ENCODE measurements at regions not wholly inside any gene's neighbourhood (a gene's known extent, or its start where the extent isn't known, plus 50 kb on each side); places are given as distances from the start of the nearest gene placed in this dataset.

DNA sequence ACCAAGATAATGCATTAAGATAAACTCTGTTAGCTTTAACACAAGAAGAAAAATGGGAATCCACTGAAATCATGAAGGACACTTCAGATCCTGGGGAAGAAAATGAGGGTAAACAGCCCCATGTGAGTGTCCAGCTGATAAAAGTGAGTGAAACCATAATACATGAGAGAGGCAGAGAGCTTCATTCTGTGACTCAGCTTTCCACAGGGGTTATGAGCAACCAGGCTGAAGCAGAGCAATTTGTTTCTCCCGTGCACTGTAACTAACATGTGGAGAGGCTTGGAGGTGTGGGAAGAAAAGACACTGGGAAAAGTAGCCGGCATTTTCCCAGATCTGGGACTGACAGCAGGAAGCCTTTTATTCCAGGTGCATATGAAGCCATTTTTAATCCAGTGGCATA is 971.7 kb downstream of the ANKRD7 start:
- H3K4me1 Mint-ChIP-seq (ENCODE audit: unreplicated experiment): no peaks in the 10 kb centered on the region
- H3K27ac Mint-ChIP-seq (ENCODE audit: unreplicated experiment): no peak overlapping the region
- TF ChIP-seq, protein P1, sequence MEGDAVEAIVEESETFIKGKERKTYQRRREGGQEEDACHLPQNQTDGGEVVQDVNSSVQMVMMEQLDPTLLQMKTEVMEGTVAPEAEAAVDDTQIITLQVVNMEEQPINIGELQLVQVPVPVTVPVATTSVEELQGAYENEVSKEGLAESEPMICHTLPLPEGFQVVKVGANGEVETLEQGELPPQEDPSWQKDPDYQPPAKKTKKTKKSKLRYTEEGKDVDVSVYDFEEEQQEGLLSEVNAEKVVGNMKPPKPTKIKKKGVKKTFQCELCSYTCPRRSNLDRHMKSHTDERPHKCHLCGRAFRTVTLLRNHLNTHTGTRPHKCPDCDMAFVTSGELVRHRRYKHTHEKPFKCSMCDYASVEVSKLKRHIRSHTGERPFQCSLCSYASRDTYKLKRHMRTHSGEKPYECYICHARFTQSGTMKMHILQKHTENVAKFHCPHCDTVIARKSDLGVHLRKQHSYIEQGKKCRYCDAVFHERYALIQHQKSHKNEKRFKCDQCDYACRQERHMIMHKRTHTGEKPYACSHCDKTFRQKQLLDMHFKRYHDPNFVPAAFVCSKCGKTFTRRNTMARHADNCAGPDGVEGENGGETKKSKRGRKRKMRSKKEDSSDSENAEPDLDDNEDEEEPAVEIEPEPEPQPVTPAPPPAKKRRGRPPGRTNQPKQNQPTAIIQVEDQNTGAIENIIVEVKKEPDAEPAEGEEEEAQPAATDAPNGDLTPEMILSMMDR (IDR thresholded peaks at IDR 0.05; ENCODE audit: unreplicated experiment): no peak
- H3K27me3 Mint-ChIP-seq (ENCODE audit: unreplicated experiment): no peaks in the 10 kb centered on the region
- no peaks in the 10 kb centered on the region for H3K36me3 Mint-ChIP-seq (ENCODE audit: low read depth, unreplicated experiment)
- DNase-seq (ENCODE audit: low spot score): no peak
- no peaks in the 10 kb centered on the region for H3K9me3 Mint-ChIP-seq (ENCODE audit: unreplicated experiment)
- no peak overlapping the region for H3K4me3 Mint-ChIP-seq (ENCODE audit: unreplicated experiment)

DNA sequence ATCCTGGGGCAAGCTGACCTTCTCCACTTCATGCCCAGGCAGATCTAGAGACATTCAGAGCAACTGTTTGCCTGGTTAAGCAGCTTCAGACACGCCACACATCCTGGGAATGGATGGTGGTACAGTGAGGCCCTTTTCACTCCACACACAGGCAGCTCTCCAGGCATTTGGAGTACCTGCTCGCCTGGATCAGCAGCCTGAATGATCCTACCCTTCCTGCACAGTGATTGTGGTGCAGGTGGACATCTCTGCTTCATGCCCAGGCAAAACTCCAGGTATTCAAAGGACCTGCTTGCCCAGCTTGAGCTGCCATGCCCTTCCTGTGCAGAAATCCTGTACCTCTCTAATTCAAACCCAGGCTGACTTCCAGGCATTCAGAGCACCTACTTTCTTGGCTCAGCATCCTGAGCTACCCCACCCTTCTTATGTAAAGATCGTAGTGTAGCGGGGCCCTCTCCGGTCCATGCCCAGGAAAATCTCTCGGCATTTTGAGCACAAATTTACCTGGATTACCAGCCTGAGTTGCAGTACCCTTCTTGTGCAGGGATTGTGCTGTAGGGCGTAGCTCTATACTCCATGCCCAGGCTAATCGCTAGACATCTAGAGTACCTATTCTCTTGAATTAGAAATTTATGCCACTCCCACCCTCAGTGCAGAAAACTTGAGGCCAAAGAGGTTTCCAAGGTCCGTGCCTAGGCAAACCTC is 972.8 kb downstream of the ANKRD7 start:
- Mint-ChIP-seq H3K36me3 (ENCODE audit: low read depth, unreplicated experiment) (no peaks in the 10 kb centered on the region), H3K27me3 (ENCODE audit: unreplicated experiment) (no peaks in the 10 kb centered on the region), H3K4me3 (ENCODE audit: unreplicated experiment) (no peak overlapping the region), H3K9me3 (ENCODE audit: unreplicated experiment) (no peaks in the 10 kb centered on the region), H3K4me1 (ENCODE audit: unreplicated experiment) (no peaks in the 10 kb centered on the region), H3K27ac (ENCODE audit: unreplicated experiment) (no peak overlapping the region)
- no peak for DNase-seq (ENCODE audit: low spot score)
- TF ChIP-seq, protein P1 (IDR thresholded peaks at IDR 0.05; ENCODE audit: unreplicated experiment): no peak

DNA sequence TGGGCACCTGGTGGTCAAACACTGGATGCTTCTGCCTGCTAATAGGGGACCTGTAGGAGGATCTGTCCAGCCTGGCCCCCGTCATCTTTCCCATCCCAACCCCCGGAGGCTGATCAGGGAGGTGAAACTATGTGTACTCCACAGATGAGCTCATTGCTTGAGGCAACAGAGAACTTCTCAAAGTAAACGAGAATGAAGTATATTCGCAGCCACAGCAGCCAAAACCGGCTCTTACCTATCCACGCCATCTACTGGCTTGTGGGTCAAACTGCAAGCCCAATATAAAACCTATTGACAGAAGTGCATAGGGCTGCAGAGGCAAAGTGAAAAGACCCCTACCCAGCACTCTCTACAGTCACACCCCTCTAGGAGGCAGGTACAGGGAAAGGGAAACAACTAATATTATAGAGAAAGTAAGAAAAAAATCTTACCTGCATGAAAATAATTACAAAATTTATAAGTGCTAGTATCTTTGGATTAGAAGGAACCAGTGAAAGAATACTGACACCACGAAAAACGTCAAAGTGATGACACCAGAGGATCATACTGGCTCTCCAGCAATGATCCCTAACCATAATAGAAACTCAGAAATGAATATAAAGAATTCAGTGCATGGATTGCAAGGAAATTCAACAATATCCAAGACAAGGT is 973.5 kb downstream of the ANKRD7 start:
- H3K4me3 Mint-ChIP-seq (ENCODE audit: unreplicated experiment): no peak overlapping the region
- H3K27ac Mint-ChIP-seq (ENCODE audit: unreplicated experiment): no peak overlapping the region
- TF ChIP-seq, protein P1 (IDR thresholded peaks at IDR 0.05; ENCODE audit: unreplicated experiment): peak; percentile 75
- no peaks in the 10 kb centered on the region for H3K9me3 Mint-ChIP-seq (ENCODE audit: unreplicated experiment)
- no peaks in the 10 kb centered on the region for H3K36me3 Mint-ChIP-seq (ENCODE audit: low read depth, unreplicated experiment)
- no peaks in the 10 kb centered on the region for H3K27me3 Mint-ChIP-seq (ENCODE audit: unreplicated experiment)
- DNase-seq (ENCODE audit: low spot score): peak; percentile 25
- no peaks in the 10 kb centered on the region for H3K4me1 Mint-ChIP-seq (ENCODE audit: unreplicated experiment)

DNA sequence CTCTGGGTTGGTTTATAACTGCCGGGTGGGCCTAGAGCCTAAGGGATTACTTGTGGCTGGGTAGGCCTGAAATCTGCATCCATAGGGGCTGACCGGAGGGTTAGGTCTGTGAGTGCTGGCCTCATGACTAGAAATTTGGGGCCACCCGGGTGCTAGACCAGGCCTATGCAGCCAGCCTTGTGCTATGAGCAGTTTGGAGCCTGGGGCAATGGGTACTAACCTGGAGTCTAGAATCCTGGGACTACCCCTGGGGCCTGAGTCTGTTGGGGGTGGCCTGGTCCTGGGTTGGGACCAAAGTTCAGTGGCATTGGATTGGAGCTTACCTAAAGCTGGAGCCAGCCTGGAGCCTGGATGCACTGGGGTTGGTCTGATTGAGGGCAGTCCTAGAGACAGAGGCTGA is 995.2 kb downstream of the ANKRD7 start:
- Mint-ChIP-seq H3K4me3 (ENCODE audit: unreplicated experiment) (no peak overlapping the region), H3K27me3 (ENCODE audit: unreplicated experiment) (no peaks in the 10 kb centered on the region), H3K4me1 (ENCODE audit: unreplicated experiment) (no peaks in the 10 kb centered on the region), H3K9me3 (ENCODE audit: unreplicated experiment) (no peaks in the 10 kb centered on the region), H3K36me3 (ENCODE audit: low read depth, unreplicated experiment) (no peaks in the 10 kb centered on the region), H3K27ac (ENCODE audit: unreplicated experiment) (no peak overlapping the region)
- TF ChIP-seq, protein P1 (IDR thresholded peaks at IDR 0.05; ENCODE audit: unreplicated experiment): no peak
- DNase-seq (ENCODE audit: low spot score): no peak

DNA sequence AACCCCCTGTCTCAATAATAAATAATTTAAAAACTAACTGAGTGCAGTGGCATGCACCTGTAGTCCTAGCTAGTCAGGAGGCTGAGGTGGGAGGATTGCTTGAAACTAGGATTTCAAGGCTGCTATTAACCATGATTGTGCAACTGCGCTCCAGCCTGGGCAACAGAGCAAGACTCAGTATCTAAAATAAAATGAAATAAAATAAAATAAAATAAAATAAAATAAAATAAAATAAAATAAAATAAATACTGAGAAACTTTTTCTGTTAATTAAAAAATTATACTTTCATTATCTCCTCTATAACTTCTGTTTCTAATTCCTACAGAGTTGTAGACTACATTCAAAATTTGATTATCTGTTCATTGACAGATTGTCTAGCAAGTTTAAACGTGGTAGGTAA is 999.4 kb downstream of the ANKRD7 start:
- TF ChIP-seq, protein P1 (IDR thresholded peaks at IDR 0.05; ENCODE audit: unreplicated experiment): no peak
- no peaks in the 10 kb centered on the region for H3K36me3 Mint-ChIP-seq (ENCODE audit: low read depth, unreplicated experiment)
- no peak overlapping the region for H3K4me3 Mint-ChIP-seq (ENCODE audit: unreplicated experiment)

More for the DNA sequence above, 999.4 kb downstream of the ANKRD7 start:
- Mint-ChIP-seq H3K27ac (ENCODE audit: unreplicated experiment) (no peak overlapping the region), H3K27me3 (ENCODE audit: unreplicated experiment) (no peaks in the 10 kb centered on the region), H3K9me3 (ENCODE audit: unreplicated experiment) (no peaks in the 10 kb centered on the region), H3K4me1 (ENCODE audit: unreplicated experiment) (no peaks in the 10 kb centered on the region)
- DNase-seq (ENCODE audit: low spot score): no peak
